GM23338 (cell line): ENCODE measurements at regions not wholly inside any gene's neighbourhood (a gene's known extent, or its start where the extent isn't known, plus 50 kb on each side); places are given as distances from the start of the nearest gene placed in this dataset.

ENCODE experiments used
- ATAC-seq: fragments of 200-7000 bp; cut with Tn5 transposase; 3 replicates; pipeline ENCODE4 v1.9.1; 2020
- DNase-seq: peaks from one replicate; pipeline ENCODE4 v3.0.0-alpha.2; 2015; ENCODE audit warnings: low spot score
- H2AFZ ChIP-seq: fragments of 200-600 bp; sonication (generic); 2 replicates; pipeline ENCODE4 v1.8.0; 2016; ENCODE audit warnings: antibody characterized with exemption, mild to moderate bottlenecking, moderate library complexity
- H3F3A ChIP-seq: fragments of 200-600 bp; sonication (generic); replicated peaks from 2 replicates; pipeline ENCODE4 v1.8.0; 2017; ENCODE audit warnings: antibody characterized with exemption, mixed run types, low read depth
- H3K27ac ChIP-seq: fragments of 200-600 bp; sonication (generic); 2 replicates; pipeline ENCODE4 v1.6.1; 2016; ENCODE audit warnings: low read depth
- H3K27me3 ChIP-seq: fragments of 200-600 bp; sonication (generic); 2 replicates; pipeline ENCODE4 v1.8.0; 2016; ENCODE audit warnings: mild to moderate bottlenecking, mixed run types, moderate library complexity; ENCODE audit not compliant: insufficient read depth
- H3K36me3 ChIP-seq: fragments of 200-600 bp; sonication (generic); 2 replicates; pipeline ENCODE4 v1.8.0; 2016; ENCODE audit warnings: mild to moderate bottlenecking; ENCODE audit not compliant: insufficient read depth
- H3K4me1 ChIP-seq: fragments of 200-600 bp; sonication (generic); 2 replicates; pipeline ENCODE4 v1.8.0; 2016; ENCODE audit warnings: mild to moderate bottlenecking, moderate library complexity; ENCODE audit not compliant: insufficient read depth
- H3K4me2 ChIP-seq: fragments of 200-600 bp; sonication (generic); 2 replicates; pipeline ENCODE4 v1.7.1; 2017; ENCODE audit warnings: mixed run types
- H3K4me3 ChIP-seq: fragments of 200-600 bp; sonication (generic); 2 replicates; pipeline ENCODE4 v1.6.1; 2016; ENCODE audit warnings: mixed run types
- H3K79me2 ChIP-seq: fragments of 200-600 bp; sonication (generic); replicated peaks from 2 replicates; pipeline ENCODE4 v1.8.0; 2017; ENCODE audit warnings: mild to moderate bottlenecking; ENCODE audit not compliant: insufficient read depth
- H3K9me2 ChIP-seq: fragments of 200-600 bp; sonication (generic); 2 replicates; pipeline ENCODE4 v1.8.0; 2017; ENCODE audit not compliant: insufficient read depth
- H4K20me1 ChIP-seq: fragments of 200-600 bp; sonication (generic); replicated peaks from 2 replicates; pipeline ENCODE4 v1.8.0; 2017; ENCODE audit warnings: mild to moderate bottlenecking; ENCODE audit not compliant: insufficient read depth
- H3K27ac Mint-ChIP-seq: 2 replicates; pipeline ENCODE4 v1.8.0; 2020; ENCODE audit warnings: inconsistent platforms, mild to moderate bottlenecking, moderate library complexity, mixed read lengths
- H3K27me3 Mint-ChIP-seq: 3 replicates; pipeline ENCODE4 v1.8.0; 2022; ENCODE audit warnings: low read depth, mild to moderate bottlenecking, moderate library complexity, mixed read lengths, inconsistent platforms; ENCODE audit not compliant: insufficient read depth, poor library complexity
- H3K36me3 Mint-ChIP-seq: 3 replicates; pipeline ENCODE4 v1.8.0; 2021; ENCODE audit warnings: low read depth, mild to moderate bottlenecking, inconsistent platforms, moderate library complexity, mixed read lengths
- H3K4me1 Mint-ChIP-seq: 3 replicates; pipeline ENCODE4 v1.8.0; 2020; ENCODE audit warnings: mild to moderate bottlenecking, inconsistent platforms, mixed read lengths
- H3K4me3 Mint-ChIP-seq: 3 replicates; pipeline ENCODE4 v1.8.0; 2021; ENCODE audit warnings: moderate library complexity, mild to moderate bottlenecking, inconsistent platforms, mixed read lengths
- H3K9me3 Mint-ChIP-seq: 3 replicates; pipeline ENCODE4 v1.8.0; 2020; ENCODE audit warnings: moderate library complexity, mild to moderate bottlenecking, inconsistent platforms, mixed read lengths
- CREB1 ChIP-seq: fragments of 250-450 bp; sonication (Bioruptor Pico); IDR thresholded peaks from 2 replicates; pipeline ENCODE4 v1.5.0; 2020; ENCODE audit warnings: low read depth, mild to moderate bottlenecking, moderate library complexity
- CTCF ChIP-seq, 2 experiments: fragments of 200-600 bp in 1 of 2; sonication (generic) in 1 of 2; conservative IDR thresholded peaks; 2 replicates each; pipeline versions ENCODE4 v1.5.1 to v1.6.1; 2016 to 2017; ENCODE audit warnings: antibody characterized with exemption in 2 of 2, low read depth in 2 of 2, mild to moderate bottlenecking in 2 of 2, moderate library complexity in 1 of 2
- ETS1 ChIP-seq: IDR thresholded peaks from 2 replicates; pipeline ENCODE4 v1.6.1; 2016; ENCODE audit warnings: antibody characterized with exemption
- EZH2 ChIP-seq: fragments of 200-600 bp; sonication (generic); IDR thresholded peaks from one replicate; pipeline ENCODE4 v1.8.0; 2017; ENCODE audit warnings: antibody characterized with exemption, mild to moderate bottlenecking, low read depth; ENCODE audit not compliant: unreplicated experiment
- NANOG ChIP-seq: IDR thresholded peaks from 2 replicates; pipeline ENCODE4 v1.6.1; 2016; ENCODE audit warnings: antibody characterized with exemption, borderline replicate concordance
- ZNF114 ChIP-seq: fragments of 250-450 bp; sonication (Bioruptor Pico); IDR thresholded peaks from 2 replicates; pipeline ENCODE4 v1.5.0; 2020; ENCODE audit warnings: mild to moderate bottlenecking, moderate library complexity
- TF ChIP-seq, protein P1 (sequence below): IDR thresholded peaks from one replicate; pipeline ENCODE4 v1.6.1; 2018; ENCODE audit warnings: antibody characterized with exemption; ENCODE audit not compliant: unreplicated experiment
- TF ChIP-seq, protein P2 (sequence below): fragments of 250-450 bp; sonication (Bioruptor Pico); IDR thresholded peaks from 2 replicates; pipeline ENCODE4 v1.5.0; 2020; ENCODE audit warnings: mild to moderate bottlenecking, moderate library complexity

DNA sequence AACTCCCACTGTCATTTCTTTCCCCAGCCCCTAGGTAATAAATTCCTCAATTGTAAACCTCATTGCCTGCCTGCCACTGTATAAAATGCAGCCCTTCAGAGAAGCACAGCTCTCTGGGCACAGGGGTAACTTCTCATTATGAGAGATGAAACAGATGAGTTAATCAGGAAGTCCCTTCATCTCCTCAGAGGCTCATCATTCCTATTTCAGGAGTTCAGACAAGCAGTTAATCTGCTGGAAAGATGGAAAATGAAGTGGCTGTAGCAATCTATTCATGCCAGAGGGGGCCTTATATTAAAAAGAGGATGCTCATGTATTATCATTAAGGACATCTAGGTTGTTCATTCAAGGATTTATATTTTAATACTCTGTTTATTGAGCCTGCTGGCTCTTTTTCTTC, 519.5 kb upstream of the LMCD1 start:
- H4K20me1 ChIP-seq, result no peaks in the 10 kb centered on the region
- TF ChIP-seq CTCF (conservative IDR thresholded peaks at IDR 0.05; ENCODE audit: low read depth in 2 of 2) (no peak), ETS1 (no peak), CREB1 (CRISPR knock-in tag) (no peak), NANOG (no peak), ZNF114 (CRISPR knock-in tag) (no peak)
- H3F3A ChIP-seq, result no peaks in the 10 kb centered on the region
- peaks cover 14% of the 10 kb centered on the region; the same call in 1 of the 2 replicates for H3K9me2 ChIP-seq
- Mint-ChIP-seq H3K9me3 (no peaks in the 10 kb centered on the region; the same call in 2 of the 3 replicates), H3K4me1 (peaks cover 5% of the 10 kb centered on the region), H3K27me3 (peaks cover 2% of the 10 kb centered on the region), H3K36me3 (no peaks in the 10 kb centered on the region), H3K4me3 (no peak overlapping the region), H3K27ac (no peak overlapping the region)
- ATAC-seq (no peak), DNase-seq (no peak)
- H3K27me3 ChIP-seq, result no peaks in the 10 kb centered on the region
- H2AFZ ChIP-seq, result no peak overlapping the region
- no peak overlapping the region for H3K4me2 ChIP-seq
- H3K36me3 ChIP-seq, result no peaks in the 10 kb centered on the region
- no peaks in the 10 kb centered on the region for H3K79me2 ChIP-seq
- no peak overlapping the region for H3K27ac ChIP-seq
- no peaks in the 10 kb centered on the region for H3K4me1 ChIP-seq
- H3K4me3 ChIP-seq, result no peak overlapping the region

DNA sequence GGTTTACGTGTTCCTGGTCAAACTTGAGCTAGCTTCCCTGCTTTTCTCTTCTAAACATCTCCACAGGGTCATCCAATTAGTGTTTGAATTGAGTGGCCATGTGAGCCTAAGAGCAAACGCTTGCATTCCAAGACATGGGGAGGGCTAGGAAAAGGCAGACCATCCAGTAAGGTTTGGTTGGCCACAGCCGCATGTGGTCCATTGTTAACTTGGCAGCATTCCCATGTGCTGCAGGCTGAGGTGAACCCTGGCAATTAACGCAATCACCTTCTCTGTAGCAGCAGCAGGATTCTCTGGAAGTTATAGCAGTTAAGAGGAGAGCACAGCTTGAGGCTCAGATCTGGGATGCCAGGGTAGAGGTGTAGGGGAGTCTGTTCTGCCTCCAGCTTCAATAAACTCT, 502.2 kb upstream of the LMCD1 start:
- peak; percentile 98 for ATAC-seq

More for the DNA sequence above, 502.2 kb upstream of the LMCD1 start:
- Mint-ChIP-seq H3K4me3 (no peak overlapping the region), H3K4me1 (peaks cover 20% of the 10 kb centered on the region), H3K9me3 (no peaks in the 10 kb centered on the region), H3K36me3 (no peaks in the 10 kb centered on the region), H3K27ac (no peak overlapping the region; the same call in 1 of the 2 replicates), H3K27me3 (no peaks in the 10 kb centered on the region)
- Histone ChIP-seq H3K4me3 (no peak overlapping the region), H3K4me1 (no peaks in the 10 kb centered on the region), H3F3A (no peaks in the 10 kb centered on the region), H3K9me2 (no peaks in the 10 kb centered on the region), H3K27ac (no peak overlapping the region), H3K79me2 (no peaks in the 10 kb centered on the region), H3K27me3 (no peaks in the 10 kb centered on the region), H3K4me2 (no peak overlapping the region), H3K36me3 (no peaks in the 10 kb centered on the region), H2AFZ (no peak overlapping the region), H4K20me1 (no peaks in the 10 kb centered on the region)
- DNase-seq, result peak; percentile 70
- TF ChIP-seq EZH2, result no peak
- peak; percentile 88 for TF ChIP-seq ZNF114 (CRISPR knock-in tag)
- peak; percentile 31; the same call in 1 of the 2 replicates for TF ChIP-seq CREB1 (CRISPR knock-in tag)
- TF ChIP-seq, protein P1, sequence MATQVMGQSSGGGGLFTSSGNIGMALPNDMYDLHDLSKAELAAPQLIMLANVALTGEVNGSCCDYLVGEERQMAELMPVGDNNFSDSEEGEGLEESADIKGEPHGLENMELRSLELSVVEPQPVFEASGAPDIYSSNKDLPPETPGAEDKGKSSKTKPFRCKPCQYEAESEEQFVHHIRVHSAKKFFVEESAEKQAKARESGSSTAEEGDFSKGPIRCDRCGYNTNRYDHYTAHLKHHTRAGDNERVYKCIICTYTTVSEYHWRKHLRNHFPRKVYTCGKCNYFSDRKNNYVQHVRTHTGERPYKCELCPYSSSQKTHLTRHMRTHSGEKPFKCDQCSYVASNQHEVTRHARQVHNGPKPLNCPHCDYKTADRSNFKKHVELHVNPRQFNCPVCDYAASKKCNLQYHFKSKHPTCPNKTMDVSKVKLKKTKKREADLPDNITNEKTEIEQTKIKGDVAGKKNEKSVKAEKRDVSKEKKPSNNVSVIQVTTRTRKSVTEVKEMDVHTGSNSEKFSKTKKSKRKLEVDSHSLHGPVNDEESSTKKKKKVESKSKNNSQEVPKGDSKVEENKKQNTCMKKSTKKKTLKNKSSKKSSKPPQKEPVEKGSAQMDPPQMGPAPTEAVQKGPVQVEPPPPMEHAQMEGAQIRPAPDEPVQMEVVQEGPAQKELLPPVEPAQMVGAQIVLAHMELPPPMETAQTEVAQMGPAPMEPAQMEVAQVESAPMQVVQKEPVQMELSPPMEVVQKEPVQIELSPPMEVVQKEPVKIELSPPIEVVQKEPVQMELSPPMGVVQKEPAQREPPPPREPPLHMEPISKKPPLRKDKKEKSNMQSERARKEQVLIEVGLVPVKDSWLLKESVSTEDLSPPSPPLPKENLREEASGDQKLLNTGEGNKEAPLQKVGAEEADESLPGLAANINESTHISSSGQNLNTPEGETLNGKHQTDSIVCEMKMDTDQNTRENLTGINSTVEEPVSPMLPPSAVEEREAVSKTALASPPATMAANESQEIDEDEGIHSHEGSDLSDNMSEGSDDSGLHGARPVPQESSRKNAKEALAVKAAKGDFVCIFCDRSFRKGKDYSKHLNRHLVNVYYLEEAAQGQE, result no peak
- TF ChIP-seq, protein P2, sequence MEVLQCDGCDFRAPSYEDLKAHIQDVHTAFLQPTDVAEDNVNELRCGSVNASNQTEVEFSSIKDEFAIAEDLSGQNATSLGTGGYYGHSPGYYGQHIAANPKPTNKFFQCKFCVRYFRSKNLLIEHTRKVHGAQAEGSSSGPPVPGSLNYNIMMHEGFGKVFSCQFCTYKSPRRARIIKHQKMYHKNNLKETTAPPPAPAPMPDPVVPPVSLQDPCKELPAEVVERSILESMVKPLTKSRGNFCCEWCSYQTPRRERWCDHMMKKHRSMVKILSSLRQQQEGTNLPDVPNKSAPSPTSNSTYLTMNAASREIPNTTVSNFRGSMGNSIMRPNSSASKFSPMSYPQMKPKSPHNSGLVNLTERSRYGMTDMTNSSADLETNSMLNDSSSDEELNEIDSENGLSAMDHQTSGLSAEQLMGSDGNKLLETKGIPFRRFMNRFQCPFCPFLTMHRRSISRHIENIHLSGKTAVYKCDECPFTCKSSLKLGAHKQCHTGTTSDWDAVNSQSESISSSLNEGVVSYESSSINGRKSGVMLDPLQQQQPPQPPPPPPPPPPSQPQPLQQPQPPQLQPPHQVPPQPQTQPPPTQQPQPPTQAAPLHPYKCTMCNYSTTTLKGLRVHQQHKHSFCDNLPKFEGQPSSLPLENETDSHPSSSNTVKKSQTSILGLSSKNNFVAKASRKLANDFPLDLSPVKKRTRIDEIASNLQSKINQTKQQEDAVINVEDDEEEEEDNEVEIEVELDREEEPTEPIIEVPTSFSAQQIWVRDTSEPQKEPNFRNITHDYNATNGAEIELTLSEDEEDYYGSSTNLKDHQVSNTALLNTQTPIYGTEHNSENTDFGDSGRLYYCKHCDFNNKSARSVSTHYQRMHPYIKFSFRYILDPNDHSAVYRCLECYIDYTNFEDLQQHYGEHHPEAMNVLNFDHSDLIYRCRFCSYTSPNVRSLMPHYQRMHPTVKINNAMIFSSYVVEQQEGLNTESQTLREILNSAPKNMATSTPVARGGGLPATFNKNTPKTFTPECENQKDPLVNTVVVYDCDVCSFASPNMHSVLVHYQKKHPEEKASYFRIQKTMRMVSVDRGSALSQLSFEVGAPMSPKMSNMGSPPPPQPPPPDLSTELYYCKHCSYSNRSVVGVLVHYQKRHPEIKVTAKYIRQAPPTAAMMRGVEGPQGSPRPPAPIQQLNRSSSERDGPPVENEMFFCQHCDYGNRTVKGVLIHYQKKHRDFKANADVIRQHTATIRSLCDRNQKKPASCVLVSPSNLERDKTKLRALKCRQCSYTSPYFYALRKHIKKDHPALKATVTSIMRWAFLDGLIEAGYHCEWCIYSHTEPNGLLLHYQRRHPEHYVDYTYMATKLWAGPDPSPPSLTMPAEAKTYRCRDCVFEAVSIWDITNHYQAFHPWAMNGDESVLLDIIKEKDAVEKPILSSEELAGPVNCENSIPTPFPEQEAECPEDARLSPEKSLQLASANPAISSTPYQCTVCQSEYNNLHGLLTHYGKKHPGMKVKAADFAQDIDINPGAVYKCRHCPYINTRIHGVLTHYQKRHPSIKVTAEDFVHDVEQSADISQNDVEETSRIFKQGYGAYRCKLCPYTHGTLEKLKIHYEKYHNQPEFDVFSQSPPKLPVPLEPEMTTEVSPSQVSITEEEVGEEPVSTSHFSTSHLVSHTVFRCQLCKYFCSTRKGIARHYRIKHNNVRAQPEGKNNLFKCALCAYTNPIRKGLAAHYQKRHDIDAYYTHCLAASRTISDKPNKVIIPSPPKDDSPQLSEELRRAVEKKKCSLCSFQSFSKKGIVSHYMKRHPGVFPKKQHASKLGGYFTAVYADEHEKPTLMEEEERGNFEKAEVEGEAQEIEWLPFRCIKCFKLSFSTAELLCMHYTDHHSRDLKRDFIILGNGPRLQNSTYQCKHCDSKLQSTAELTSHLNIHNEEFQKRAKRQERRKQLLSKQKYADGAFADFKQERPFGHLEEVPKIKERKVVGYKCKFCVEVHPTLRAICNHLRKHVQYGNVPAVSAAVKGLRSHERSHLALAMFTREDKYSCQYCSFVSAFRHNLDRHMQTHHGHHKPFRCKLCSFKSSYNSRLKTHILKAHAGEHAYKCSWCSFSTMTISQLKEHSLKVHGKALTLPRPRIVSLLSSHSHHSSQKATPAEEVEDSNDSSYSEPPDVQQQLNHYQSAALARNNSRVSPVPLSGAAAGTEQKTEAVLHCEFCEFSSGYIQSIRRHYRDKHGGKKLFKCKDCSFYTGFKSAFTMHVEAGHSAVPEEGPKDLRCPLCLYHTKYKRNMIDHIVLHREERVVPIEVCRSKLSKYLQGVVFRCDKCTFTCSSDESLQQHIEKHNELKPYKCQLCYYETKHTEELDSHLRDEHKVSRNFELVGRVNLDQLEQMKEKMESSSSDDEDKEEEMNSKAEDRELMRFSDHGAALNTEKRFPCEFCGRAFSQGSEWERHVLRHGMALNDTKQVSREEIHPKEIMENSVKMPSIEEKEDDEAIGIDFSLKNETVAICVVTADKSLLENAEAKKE (CRISPR knock-in tag), result peak; percentile 98
